GM23338 (cell line): ENCODE measurements at regions not wholly inside any gene's neighbourhood (a gene's known extent, or its start where the extent isn't known, plus 50 kb on each side); places are given as distances from the start of the nearest gene placed in this dataset.
A peak's percentile ranks its signal among the peaks of the same experiment; 100 is the strongest.

Experiments used
- ATAC-seq: fragments of 200-7000 bp; cut with Tn5 transposase; 3 replicates; pipeline ENCODE4 v1.9.1; 2020
- DNase-seq: peaks from one replicate; pipeline ENCODE4 v3.0.0-alpha.2; 2015; ENCODE audit warnings: low spot score
- H2AFZ ChIP-seq: fragments of 200-600 bp; sonication (generic); 2 replicates; pipeline ENCODE4 v1.8.0; 2016; ENCODE audit warnings: antibody characterized with exemption, mild to moderate bottlenecking, moderate library complexity
- H3F3A ChIP-seq: fragments of 200-600 bp; sonication (generic); replicated peaks from 2 replicates; pipeline ENCODE4 v1.8.0; 2017; ENCODE audit warnings: antibody characterized with exemption, mixed run types, low read depth
- H3K27ac ChIP-seq: fragments of 200-600 bp; sonication (generic); 2 replicates; pipeline ENCODE4 v1.6.1; 2016; ENCODE audit warnings: low read depth
- H3K27me3 ChIP-seq: fragments of 200-600 bp; sonication (generic); 2 replicates; pipeline ENCODE4 v1.8.0; 2016; ENCODE audit warnings: mild to moderate bottlenecking, mixed run types, moderate library complexity; ENCODE audit not compliant: insufficient read depth
- H3K36me3 ChIP-seq: fragments of 200-600 bp; sonication (generic); 2 replicates; pipeline ENCODE4 v1.8.0; 2016; ENCODE audit warnings: mild to moderate bottlenecking; ENCODE audit not compliant: insufficient read depth
- H3K4me1 ChIP-seq: fragments of 200-600 bp; sonication (generic); 2 replicates; pipeline ENCODE4 v1.8.0; 2016; ENCODE audit warnings: mild to moderate bottlenecking, moderate library complexity; ENCODE audit not compliant: insufficient read depth
- H3K4me2 ChIP-seq: fragments of 200-600 bp; sonication (generic); 2 replicates; pipeline ENCODE4 v1.7.1; 2017; ENCODE audit warnings: mixed run types
- H3K4me3 ChIP-seq: fragments of 200-600 bp; sonication (generic); 2 replicates; pipeline ENCODE4 v1.6.1; 2016; ENCODE audit warnings: mixed run types
- H3K79me2 ChIP-seq: fragments of 200-600 bp; sonication (generic); replicated peaks from 2 replicates; pipeline ENCODE4 v1.8.0; 2017; ENCODE audit warnings: mild to moderate bottlenecking; ENCODE audit not compliant: insufficient read depth
- H3K9me2 ChIP-seq: fragments of 200-600 bp; sonication (generic); 2 replicates; pipeline ENCODE4 v1.8.0; 2017; ENCODE audit not compliant: insufficient read depth
- H4K20me1 ChIP-seq: fragments of 200-600 bp; sonication (generic); replicated peaks from 2 replicates; pipeline ENCODE4 v1.8.0; 2017; ENCODE audit warnings: mild to moderate bottlenecking; ENCODE audit not compliant: insufficient read depth
- H3K27ac Mint-ChIP-seq: 2 replicates; pipeline ENCODE4 v1.8.0; 2020; ENCODE audit warnings: inconsistent platforms, mild to moderate bottlenecking, moderate library complexity, mixed read lengths
- H3K27me3 Mint-ChIP-seq: 3 replicates; pipeline ENCODE4 v1.8.0; 2022; ENCODE audit warnings: low read depth, mild to moderate bottlenecking, moderate library complexity, mixed read lengths, inconsistent platforms; ENCODE audit not compliant: insufficient read depth, poor library complexity
- H3K36me3 Mint-ChIP-seq: 3 replicates; pipeline ENCODE4 v1.8.0; 2021; ENCODE audit warnings: low read depth, mild to moderate bottlenecking, inconsistent platforms, moderate library complexity, mixed read lengths
- H3K4me1 Mint-ChIP-seq: 3 replicates; pipeline ENCODE4 v1.8.0; 2020; ENCODE audit warnings: mild to moderate bottlenecking, inconsistent platforms, mixed read lengths
- H3K4me3 Mint-ChIP-seq: 3 replicates; pipeline ENCODE4 v1.8.0; 2021; ENCODE audit warnings: moderate library complexity, mild to moderate bottlenecking, inconsistent platforms, mixed read lengths
- H3K9me3 Mint-ChIP-seq: 3 replicates; pipeline ENCODE4 v1.8.0; 2020; ENCODE audit warnings: moderate library complexity, mild to moderate bottlenecking, inconsistent platforms, mixed read lengths
- CREB1 ChIP-seq: fragments of 250-450 bp; sonication (Bioruptor Pico); IDR thresholded peaks from 2 replicates; pipeline ENCODE4 v1.5.0; 2020; ENCODE audit warnings: low read depth, mild to moderate bottlenecking, moderate library complexity
- CTCF ChIP-seq, 2 experiments: fragments of 200-600 bp in 1 of 2; sonication (generic) in 1 of 2; conservative IDR thresholded peaks; 2 replicates each; pipeline versions ENCODE4 v1.5.1 to v1.6.1; 2016 to 2017; ENCODE audit warnings: antibody characterized with exemption in 2 of 2, low read depth in 2 of 2, mild to moderate bottlenecking in 2 of 2, moderate library complexity in 1 of 2
- EZH2 ChIP-seq: fragments of 200-600 bp; sonication (generic); IDR thresholded peaks from one replicate; pipeline ENCODE4 v1.8.0; 2017; ENCODE audit warnings: antibody characterized with exemption, mild to moderate bottlenecking, low read depth; ENCODE audit not compliant: unreplicated experiment
- EZH2phosphoT487 ChIP-seq: fragments of 200-600 bp; sonication (generic); IDR thresholded peaks from one replicate; pipeline ENCODE4 v1.8.1; 2018; ENCODE audit warnings: antibody characterized with exemption; ENCODE audit not compliant: unreplicated experiment
- JUNB ChIP-seq: IDR thresholded peaks from one replicate; pipeline ENCODE4 v1.6.1; 2016; ENCODE audit warnings: antibody characterized with exemption; ENCODE audit not compliant: unreplicated experiment
- NANOG ChIP-seq: IDR thresholded peaks from 2 replicates; pipeline ENCODE4 v1.6.1; 2016; ENCODE audit warnings: antibody characterized with exemption, borderline replicate concordance
- POLR2AphosphoS5 ChIP-seq: IDR thresholded peaks from 2 replicates; pipeline ENCODE4 v1.6.1; 2016; ENCODE audit warnings: antibody characterized with exemption, low read depth
- REST ChIP-seq: IDR thresholded peaks from one replicate; pipeline ENCODE4 v1.6.1; 2018; ENCODE audit warnings: antibody characterized with exemption; ENCODE audit not compliant: unreplicated experiment
- STAT1 ChIP-seq: IDR thresholded peaks from one replicate; pipeline ENCODE4 v1.6.1; 2016; ENCODE audit warnings: antibody characterized with exemption; ENCODE audit not compliant: unreplicated experiment
- ZNF114 ChIP-seq: fragments of 250-450 bp; sonication (Bioruptor Pico); IDR thresholded peaks from 2 replicates; pipeline ENCODE4 v1.5.0; 2020; ENCODE audit warnings: mild to moderate bottlenecking, moderate library complexity
- ZNF331 ChIP-seq: fragments of 250-450 bp; sonication (Bioruptor Pico); IDR thresholded peaks from 2 replicates; pipeline ENCODE4 v1.5.0; 2020; ENCODE audit warnings: low read depth, mild to moderate bottlenecking, moderate library complexity
- TF ChIP-seq, protein P1 (sequence below): IDR thresholded peaks from 2 replicates; pipeline ENCODE4 v1.6.1; 2016; ENCODE audit warnings: antibody characterized with exemption
- TF ChIP-seq, protein P2 (sequence below): fragments of 250-450 bp; sonication (Bioruptor Pico); IDR thresholded peaks from 2 replicates; pipeline ENCODE4 v1.5.0; 2020; ENCODE audit warnings: mild to moderate bottlenecking, moderate library complexity

DNA sequence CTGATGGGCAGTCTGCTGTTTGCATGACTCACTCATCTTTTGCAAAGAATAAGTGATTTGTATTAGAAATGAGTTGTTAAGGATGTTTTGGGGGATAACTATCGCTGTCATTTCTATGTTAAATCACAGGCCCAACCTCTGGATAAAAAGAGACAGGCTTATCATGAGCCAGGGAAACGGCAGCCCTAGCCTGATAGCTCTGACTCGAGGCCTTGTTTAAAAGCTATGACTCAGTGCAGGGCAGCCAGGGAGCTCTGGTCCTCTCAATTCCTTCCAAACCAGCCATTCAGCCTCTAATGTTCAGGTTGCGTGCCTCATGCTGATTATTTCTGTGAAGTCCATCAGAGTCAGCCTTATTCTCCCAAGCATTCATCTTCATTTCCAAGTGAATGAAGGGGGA lies 305.9 kb upstream of the HAND2 start:
- H4K20me1 ChIP-seq = no peaks in the 10 kb centered on the region
- Mint-ChIP-seq H3K4me3 (no peak overlapping the region), H3K4me1 (peaks cover 8% of the 10 kb centered on the region), H3K27ac (no peak overlapping the region), H3K36me3 (no peaks in the 10 kb centered on the region), H3K9me3 (no peaks in the 10 kb centered on the region), H3K27me3 (peaks cover 2% of the 10 kb centered on the region)
- 0 out of 2 replicates have a peak, but pooled peaks cover 6% of the 10 kb centered on the region for H3K4me1 ChIP-seq
- DNase-seq (peak; percentile 42), ATAC-seq (peak; percentile 85)
- H3K4me2 ChIP-seq = no peak overlapping the region
- H3K27ac ChIP-seq = no peak overlapping the region
- H3K36me3 ChIP-seq = no peaks in the 10 kb centered on the region
- no peaks in the 10 kb centered on the region for H3K79me2 ChIP-seq
- no peak for TF ChIP-seq EZH2phosphoT487
- TF ChIP-seq, protein P1, sequence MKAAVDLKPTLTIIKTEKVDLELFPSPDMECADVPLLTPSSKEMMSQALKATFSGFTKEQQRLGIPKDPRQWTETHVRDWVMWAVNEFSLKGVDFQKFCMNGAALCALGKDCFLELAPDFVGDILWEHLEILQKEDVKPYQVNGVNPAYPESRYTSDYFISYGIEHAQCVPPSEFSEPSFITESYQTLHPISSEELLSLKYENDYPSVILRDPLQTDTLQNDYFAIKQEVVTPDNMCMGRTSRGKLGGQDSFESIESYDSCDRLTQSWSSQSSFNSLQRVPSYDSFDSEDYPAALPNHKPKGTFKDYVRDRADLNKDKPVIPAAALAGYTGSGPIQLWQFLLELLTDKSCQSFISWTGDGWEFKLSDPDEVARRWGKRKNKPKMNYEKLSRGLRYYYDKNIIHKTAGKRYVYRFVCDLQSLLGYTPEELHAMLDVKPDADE = no peak
- TF ChIP-seq ZNF114 (CRISPR knock-in tag) = no peak
- no peak for TF ChIP-seq EZH2
- no peak for TF ChIP-seq REST
- no peak for TF ChIP-seq NANOG
- TF ChIP-seq CTCF (conservative IDR thresholded peaks at IDR 0.05; ENCODE audit: low read depth in 2 of 2) = no peak
- TF ChIP-seq POLR2AphosphoS5 = no peak
- TF ChIP-seq CREB1 (CRISPR knock-in tag) = no peak
- TF ChIP-seq JUNB = no peak
- TF ChIP-seq, protein P2, sequence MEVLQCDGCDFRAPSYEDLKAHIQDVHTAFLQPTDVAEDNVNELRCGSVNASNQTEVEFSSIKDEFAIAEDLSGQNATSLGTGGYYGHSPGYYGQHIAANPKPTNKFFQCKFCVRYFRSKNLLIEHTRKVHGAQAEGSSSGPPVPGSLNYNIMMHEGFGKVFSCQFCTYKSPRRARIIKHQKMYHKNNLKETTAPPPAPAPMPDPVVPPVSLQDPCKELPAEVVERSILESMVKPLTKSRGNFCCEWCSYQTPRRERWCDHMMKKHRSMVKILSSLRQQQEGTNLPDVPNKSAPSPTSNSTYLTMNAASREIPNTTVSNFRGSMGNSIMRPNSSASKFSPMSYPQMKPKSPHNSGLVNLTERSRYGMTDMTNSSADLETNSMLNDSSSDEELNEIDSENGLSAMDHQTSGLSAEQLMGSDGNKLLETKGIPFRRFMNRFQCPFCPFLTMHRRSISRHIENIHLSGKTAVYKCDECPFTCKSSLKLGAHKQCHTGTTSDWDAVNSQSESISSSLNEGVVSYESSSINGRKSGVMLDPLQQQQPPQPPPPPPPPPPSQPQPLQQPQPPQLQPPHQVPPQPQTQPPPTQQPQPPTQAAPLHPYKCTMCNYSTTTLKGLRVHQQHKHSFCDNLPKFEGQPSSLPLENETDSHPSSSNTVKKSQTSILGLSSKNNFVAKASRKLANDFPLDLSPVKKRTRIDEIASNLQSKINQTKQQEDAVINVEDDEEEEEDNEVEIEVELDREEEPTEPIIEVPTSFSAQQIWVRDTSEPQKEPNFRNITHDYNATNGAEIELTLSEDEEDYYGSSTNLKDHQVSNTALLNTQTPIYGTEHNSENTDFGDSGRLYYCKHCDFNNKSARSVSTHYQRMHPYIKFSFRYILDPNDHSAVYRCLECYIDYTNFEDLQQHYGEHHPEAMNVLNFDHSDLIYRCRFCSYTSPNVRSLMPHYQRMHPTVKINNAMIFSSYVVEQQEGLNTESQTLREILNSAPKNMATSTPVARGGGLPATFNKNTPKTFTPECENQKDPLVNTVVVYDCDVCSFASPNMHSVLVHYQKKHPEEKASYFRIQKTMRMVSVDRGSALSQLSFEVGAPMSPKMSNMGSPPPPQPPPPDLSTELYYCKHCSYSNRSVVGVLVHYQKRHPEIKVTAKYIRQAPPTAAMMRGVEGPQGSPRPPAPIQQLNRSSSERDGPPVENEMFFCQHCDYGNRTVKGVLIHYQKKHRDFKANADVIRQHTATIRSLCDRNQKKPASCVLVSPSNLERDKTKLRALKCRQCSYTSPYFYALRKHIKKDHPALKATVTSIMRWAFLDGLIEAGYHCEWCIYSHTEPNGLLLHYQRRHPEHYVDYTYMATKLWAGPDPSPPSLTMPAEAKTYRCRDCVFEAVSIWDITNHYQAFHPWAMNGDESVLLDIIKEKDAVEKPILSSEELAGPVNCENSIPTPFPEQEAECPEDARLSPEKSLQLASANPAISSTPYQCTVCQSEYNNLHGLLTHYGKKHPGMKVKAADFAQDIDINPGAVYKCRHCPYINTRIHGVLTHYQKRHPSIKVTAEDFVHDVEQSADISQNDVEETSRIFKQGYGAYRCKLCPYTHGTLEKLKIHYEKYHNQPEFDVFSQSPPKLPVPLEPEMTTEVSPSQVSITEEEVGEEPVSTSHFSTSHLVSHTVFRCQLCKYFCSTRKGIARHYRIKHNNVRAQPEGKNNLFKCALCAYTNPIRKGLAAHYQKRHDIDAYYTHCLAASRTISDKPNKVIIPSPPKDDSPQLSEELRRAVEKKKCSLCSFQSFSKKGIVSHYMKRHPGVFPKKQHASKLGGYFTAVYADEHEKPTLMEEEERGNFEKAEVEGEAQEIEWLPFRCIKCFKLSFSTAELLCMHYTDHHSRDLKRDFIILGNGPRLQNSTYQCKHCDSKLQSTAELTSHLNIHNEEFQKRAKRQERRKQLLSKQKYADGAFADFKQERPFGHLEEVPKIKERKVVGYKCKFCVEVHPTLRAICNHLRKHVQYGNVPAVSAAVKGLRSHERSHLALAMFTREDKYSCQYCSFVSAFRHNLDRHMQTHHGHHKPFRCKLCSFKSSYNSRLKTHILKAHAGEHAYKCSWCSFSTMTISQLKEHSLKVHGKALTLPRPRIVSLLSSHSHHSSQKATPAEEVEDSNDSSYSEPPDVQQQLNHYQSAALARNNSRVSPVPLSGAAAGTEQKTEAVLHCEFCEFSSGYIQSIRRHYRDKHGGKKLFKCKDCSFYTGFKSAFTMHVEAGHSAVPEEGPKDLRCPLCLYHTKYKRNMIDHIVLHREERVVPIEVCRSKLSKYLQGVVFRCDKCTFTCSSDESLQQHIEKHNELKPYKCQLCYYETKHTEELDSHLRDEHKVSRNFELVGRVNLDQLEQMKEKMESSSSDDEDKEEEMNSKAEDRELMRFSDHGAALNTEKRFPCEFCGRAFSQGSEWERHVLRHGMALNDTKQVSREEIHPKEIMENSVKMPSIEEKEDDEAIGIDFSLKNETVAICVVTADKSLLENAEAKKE (CRISPR knock-in tag) = no peak
- no peak for TF ChIP-seq ZNF331
- TF ChIP-seq STAT1 = no peak
- H3K4me3 ChIP-seq = no peak overlapping the region
- no peaks in the 10 kb centered on the region for H3F3A ChIP-seq
- H2AFZ ChIP-seq = no peak overlapping the region
- no peaks in the 10 kb centered on the region for H3K27me3 ChIP-seq
- H3K9me2 ChIP-seq = no peaks in the 10 kb centered on the region
